Tibial artery (tissue), 4 donors: ENCODE measurements at regions not wholly inside any gene's neighbourhood (a gene's known extent, or its start where the extent isn't known, plus 50 kb on each side); places are given as distances from the start of the nearest gene placed in this dataset.
"Not testable (repeated sequence)": the region's sequence is repeated elsewhere in the genome, so short reads cannot be mapped to it uniquely, and the experiment has no call there.

Experiments
- DNase-seq, 2 donors: peaks; one replicate each; pipeline ENCODE4 v3.0.0-alpha.2; 2019
- H3K27ac ChIP-seq, 2 donors: fragments of 200-600 bp; sonication (generic) in 1 of 2; 1 replicate in 1 of 2; 2 replicates in 1 of 2; pipeline ENCODE4 v1.5.1; 2018 to 2019; ENCODE audit warnings: mild to moderate bottlenecking in 1 of 2
- H3K27me3 ChIP-seq, 2 donors: fragments of 200-600 bp; sonication (generic) in 1 of 2; one replicate each; pipeline versions ENCODE4 v1.5.1 to v1.6.0; 2016 to 2019
- H3K36me3 ChIP-seq, 3 donors: fragments of 200-600 bp; sonication (generic) in 2 of 3; one replicate each; pipeline ENCODE4 v1.5.1; 2016 to 2019; ENCODE audit warnings: mild to moderate bottlenecking in 2 of 3
- H3K4me1 ChIP-seq, 4 donors: fragments of 200-600 bp; sonication (generic) in 2 of 4; 1 replicate in 3 of 4; 2 replicates in 1 of 4; pipeline ENCODE4 v1.5.1; 2016 to 2019
- H3K4me3 ChIP-seq, 2 donors: fragments of 200-600 bp; sonication (generic) in 1 of 2; 1 replicate in 1 of 2; 2 replicates in 1 of 2; pipeline ENCODE4 v1.5.1; 2018 to 2019; ENCODE audit warnings: mild to moderate bottlenecking in 2 of 2
- H3K9me3 ChIP-seq, 3 donors: fragments of 200-600 bp; sonication (generic) in 1 of 3; one replicate each; pipeline ENCODE4 v1.5.1; 2016 to 2019
- intact Hi-C: fragments of 100-400 bp; cut with DNase I; formaldehyde crosslinking; loops from one replicate; pipeline ENCODE4 v1.15.0; 2023; ENCODE audit warnings: low total_unique reads
- TF ChIP-seq, protein P1 (sequence below), 2 experiments: fragments of 200-600 bp in 1 of 2; fragments of 450-650 bp in 1 of 2; IDR thresholded peaks; one replicate each; pipeline ENCODE4 v1.5.1; 2017 to 2019; ENCODE audit warnings: antibody characterized with exemption in 2 of 2, mild to moderate bottlenecking in 1 of 2, moderate library complexity in 1 of 2

DNA sequence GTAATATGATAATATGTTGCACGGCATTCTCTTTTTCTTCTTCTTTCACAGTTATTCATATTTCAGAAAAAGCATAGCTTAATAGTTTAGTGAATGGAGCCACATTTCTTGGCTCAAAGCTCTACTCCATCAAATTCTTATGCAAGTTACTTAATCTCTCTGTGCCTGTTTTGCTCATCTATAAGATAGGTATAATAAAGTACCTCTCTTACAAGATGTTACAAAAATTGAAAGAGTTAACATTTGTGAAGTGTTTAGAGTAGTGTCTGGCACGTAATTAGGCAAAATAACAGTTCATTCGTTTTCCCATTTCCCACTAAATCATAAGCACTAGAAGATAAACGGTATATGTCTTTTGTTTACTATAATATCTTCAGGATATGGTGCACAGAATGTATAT, 1304.4 kb upstream of the EYS start:
- TF ChIP-seq, protein P1, sequence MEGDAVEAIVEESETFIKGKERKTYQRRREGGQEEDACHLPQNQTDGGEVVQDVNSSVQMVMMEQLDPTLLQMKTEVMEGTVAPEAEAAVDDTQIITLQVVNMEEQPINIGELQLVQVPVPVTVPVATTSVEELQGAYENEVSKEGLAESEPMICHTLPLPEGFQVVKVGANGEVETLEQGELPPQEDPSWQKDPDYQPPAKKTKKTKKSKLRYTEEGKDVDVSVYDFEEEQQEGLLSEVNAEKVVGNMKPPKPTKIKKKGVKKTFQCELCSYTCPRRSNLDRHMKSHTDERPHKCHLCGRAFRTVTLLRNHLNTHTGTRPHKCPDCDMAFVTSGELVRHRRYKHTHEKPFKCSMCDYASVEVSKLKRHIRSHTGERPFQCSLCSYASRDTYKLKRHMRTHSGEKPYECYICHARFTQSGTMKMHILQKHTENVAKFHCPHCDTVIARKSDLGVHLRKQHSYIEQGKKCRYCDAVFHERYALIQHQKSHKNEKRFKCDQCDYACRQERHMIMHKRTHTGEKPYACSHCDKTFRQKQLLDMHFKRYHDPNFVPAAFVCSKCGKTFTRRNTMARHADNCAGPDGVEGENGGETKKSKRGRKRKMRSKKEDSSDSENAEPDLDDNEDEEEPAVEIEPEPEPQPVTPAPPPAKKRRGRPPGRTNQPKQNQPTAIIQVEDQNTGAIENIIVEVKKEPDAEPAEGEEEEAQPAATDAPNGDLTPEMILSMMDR (IDR thresholded peaks at IDR 0.05), result no peak
- no peaks in the 10 kb centered on the region for H3K27me3 ChIP-seq
- no peak overlapping the region for H3K27ac ChIP-seq
- intact Hi-C loops, result no loop called here
- H3K4me1 ChIP-seq, result no peaks in the 10 kb centered on the region
- DNase-seq, result no peak
- H3K4me3 ChIP-seq, result no peak overlapping the region
- no peaks in the 10 kb centered on the region for H3K9me3 ChIP-seq
- no peaks in the 10 kb centered on the region for H3K36me3 ChIP-seq

DNA sequence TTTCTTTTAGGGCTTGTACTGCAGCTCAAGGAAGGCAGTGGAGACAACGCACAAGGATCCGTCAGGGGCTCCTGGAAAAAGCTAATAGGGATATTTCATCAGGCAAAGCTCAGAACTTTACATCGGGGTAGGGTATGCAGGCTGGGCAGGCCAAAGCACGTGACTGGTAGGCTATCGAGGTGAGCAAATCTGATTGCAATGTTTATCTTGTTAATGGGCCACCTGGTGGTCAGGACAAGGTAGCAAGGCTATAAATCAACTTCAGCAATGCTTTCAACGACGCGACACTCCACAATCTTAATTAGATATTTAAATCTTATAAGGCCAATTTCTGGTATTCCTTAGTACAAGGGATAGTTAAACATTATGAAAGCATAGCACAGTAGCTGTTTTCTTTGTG, 1302.8 kb upstream of the EYS start:
- H3K36me3 ChIP-seq, result no peaks in the 10 kb centered on the region
- intact Hi-C loops, result no loop called here
- no peaks in the 10 kb centered on the region for H3K9me3 ChIP-seq
- H3K4me1 ChIP-seq, result no peaks in the 10 kb centered on the region
- no peaks in the 10 kb centered on the region for H3K27me3 ChIP-seq
- H3K27ac ChIP-seq, result no peak overlapping the region
- DNase-seq, result no peak
- TF ChIP-seq, protein P1 (IDR thresholded peaks at IDR 0.05), result no peak
- H3K4me3 ChIP-seq, result no peak overlapping the region

DNA sequence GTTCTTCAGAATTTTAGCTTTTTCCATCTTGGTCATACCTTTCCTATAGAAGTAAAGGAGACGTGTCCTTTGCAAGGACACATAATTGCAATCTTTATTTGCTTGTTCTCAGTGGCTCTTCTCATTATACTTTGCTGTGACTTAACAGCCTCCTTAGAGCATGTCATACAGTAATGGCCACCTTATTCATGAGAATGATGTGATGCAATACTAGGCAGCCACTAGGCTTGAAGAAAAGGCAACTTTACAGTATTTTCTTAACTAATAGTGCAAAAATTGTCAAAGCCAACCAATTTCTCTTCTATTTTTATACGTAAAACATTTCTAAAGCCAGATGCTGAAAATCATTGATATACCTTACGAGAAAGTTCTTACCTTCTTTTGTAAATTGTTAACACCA, 1296.8 kb upstream of the EYS start:
- intact Hi-C loops, result no loop called here
- TF ChIP-seq, protein P1 (IDR thresholded peaks at IDR 0.05), result no peak
- Histone ChIP-seq H3K4me3 (no peak overlapping the region), H3K36me3 (no peaks in the 10 kb centered on the region), H3K9me3 (no peaks in the 10 kb centered on the region), H3K4me1 (no peaks in the 10 kb centered on the region), H3K27me3 (no peaks in the 10 kb centered on the region), H3K27ac (no peak overlapping the region)
- no peak for DNase-seq

DNA sequence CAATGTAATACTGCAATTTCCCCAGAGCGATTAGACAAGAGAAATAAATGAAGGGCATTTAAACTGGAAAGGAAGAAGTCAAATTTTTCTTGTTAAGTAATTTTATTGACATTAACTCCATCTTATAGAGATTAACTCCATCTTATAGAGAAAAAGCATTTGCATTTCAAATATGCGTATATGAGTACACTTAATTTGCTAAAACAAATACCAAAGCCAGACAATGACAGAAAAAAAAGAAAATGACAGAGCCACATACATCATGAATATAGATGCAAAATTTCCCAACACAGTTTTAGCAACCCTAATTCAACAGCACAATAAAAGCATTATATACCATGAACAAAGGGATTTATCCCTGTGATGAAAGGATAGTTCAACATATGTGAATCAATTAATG, 1293.1 kb upstream of the EYS start:
- no peaks in the 10 kb centered on the region for H3K9me3 ChIP-seq
- no peaks in the 10 kb centered on the region for H3K36me3 ChIP-seq
- no peak overlapping the region for H3K4me3 ChIP-seq
- no peaks in the 10 kb centered on the region for H3K4me1 ChIP-seq
- no peak for DNase-seq
- TF ChIP-seq, protein P1 (IDR thresholded peaks at IDR 0.05), result no peak
- no peak overlapping the region for H3K27ac ChIP-seq
- intact Hi-C loops, result no loop called here
- no peaks in the 10 kb centered on the region for H3K27me3 ChIP-seq

DNA sequence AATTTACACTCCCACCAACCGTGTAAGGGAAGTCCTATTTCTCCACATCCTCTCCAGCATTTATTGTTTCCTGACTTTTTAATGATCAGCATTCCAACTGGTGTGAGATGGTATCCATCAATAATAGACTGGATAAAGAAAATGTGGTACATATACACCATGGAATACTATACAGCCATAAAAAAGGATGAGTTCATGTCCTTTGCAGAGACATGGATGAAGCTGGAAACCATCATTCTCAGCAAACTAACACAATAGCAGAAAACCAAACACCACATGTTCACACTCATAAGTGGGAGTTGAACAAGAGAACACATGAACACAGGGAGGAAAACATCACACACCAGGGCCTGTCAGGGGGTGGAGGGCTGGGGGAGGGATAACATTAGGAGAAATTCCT, 1290.6 kb upstream of the EYS start:
- DNase-seq, H3K4me1 ChIP-seq, intact Hi-C loops, H3K36me3 ChIP-seq, H3K27ac ChIP-seq, H3K27me3 ChIP-seq, H3K4me3 ChIP-seq, H3K9me3 ChIP-seq: not testable (repeated sequence)

DNA sequence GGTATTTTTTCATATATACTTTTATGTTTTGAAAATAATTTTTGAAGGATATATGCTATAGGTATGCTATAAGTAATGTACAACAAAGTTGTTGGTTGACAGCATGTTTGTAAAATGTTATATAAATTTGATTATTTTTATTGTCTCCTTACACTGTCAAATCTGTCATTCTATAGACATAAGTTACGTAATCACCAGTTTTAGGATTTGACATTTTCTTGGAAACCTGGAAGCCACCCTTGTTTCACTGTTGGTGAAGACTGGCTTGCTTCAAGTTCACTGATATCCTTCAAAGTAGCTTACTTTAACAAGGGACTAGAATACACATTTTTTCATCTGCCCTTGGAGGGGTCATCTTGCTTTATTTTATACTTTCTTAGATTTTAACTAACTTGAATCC, 1288.6 kb upstream of the EYS start:
- intact Hi-C loops, result no loop called here
- Histone ChIP-seq H3K4me3 (no peak overlapping the region), H3K27me3 (no peaks in the 10 kb centered on the region), H3K27ac (no peak overlapping the region), H3K4me1 (no peaks in the 10 kb centered on the region), H3K9me3 (no peaks in the 10 kb centered on the region), H3K36me3 (no peaks in the 10 kb centered on the region)
- TF ChIP-seq, protein P1 (IDR thresholded peaks at IDR 0.05), result no peak
- no peak for DNase-seq

DNA sequence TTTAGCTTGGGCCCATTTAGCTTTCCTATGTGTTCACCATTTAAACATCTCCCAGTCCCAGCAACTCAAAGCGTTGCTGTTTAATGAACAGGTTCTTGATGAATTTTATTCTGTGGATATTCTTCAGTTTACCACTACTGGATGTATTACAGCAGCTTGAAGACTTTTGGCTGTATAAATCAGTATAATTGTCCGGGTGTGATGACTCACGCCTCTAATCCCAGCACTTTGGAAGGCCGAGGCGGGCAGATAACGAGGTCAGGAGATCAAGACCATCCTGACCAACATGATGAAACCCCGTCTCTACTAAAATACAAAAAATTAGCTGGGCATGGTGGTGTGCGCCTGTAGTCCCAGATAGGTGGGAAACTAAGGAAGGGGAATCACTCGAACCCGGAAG, 1286.7 kb upstream of the EYS start:
- H3K27ac ChIP-seq, H3K36me3 ChIP-seq, H3K9me3 ChIP-seq, H3K4me1 ChIP-seq, H3K27me3 ChIP-seq, H3K4me3 ChIP-seq, intact Hi-C loops, DNase-seq: not testable (repeated sequence)
